ENCODE measurements at regions not wholly inside any gene's neighbourhood (a gene's known extent, or its start where the extent isn't known, plus 50 kb on each side); places are given as distances from the start of the nearest gene placed in this dataset.

DNA sequence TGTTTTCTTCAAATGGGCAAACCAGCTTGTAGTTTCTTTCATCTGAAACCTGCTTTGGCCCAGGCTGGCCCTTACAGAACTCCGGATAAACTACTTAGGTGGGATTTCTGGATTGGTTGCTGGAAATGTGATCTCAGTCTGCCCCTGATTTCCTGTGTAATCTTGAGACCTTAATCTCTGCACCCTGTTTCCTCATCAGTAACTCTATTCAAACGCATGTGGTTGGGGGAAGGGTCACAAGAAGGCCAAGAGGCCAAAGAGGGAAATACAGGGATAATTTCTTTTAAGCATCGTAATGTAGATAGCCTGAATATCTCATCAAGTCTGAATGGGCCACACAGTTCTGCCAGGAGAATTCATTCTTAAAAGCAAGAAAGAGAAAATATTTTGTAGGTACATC, 483.6 kb downstream of the LTN1 start:
- Mint-ChIP-seq H3K9me3 (peaks cover 17% of the 10 kb centered on the region), H3K4me3 (no peak overlapping the region), H3K27me3 (ENCODE audit: low read depth) (no peaks in the 10 kb centered on the region), H3K36me3 (ENCODE audit: low read depth) (peaks cover 3% of the 10 kb centered on the region), H3K4me1 (no peaks in the 10 kb centered on the region), H3K27ac (peak overlapping the region in 1 of 3 experiments; percentile 35)
- TF ChIP-seq, protein P1, sequence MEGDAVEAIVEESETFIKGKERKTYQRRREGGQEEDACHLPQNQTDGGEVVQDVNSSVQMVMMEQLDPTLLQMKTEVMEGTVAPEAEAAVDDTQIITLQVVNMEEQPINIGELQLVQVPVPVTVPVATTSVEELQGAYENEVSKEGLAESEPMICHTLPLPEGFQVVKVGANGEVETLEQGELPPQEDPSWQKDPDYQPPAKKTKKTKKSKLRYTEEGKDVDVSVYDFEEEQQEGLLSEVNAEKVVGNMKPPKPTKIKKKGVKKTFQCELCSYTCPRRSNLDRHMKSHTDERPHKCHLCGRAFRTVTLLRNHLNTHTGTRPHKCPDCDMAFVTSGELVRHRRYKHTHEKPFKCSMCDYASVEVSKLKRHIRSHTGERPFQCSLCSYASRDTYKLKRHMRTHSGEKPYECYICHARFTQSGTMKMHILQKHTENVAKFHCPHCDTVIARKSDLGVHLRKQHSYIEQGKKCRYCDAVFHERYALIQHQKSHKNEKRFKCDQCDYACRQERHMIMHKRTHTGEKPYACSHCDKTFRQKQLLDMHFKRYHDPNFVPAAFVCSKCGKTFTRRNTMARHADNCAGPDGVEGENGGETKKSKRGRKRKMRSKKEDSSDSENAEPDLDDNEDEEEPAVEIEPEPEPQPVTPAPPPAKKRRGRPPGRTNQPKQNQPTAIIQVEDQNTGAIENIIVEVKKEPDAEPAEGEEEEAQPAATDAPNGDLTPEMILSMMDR (IDR thresholded peaks at IDR 0.05; ENCODE audit: unreplicated experiment in 3 of 3), result no peak

DNA sequence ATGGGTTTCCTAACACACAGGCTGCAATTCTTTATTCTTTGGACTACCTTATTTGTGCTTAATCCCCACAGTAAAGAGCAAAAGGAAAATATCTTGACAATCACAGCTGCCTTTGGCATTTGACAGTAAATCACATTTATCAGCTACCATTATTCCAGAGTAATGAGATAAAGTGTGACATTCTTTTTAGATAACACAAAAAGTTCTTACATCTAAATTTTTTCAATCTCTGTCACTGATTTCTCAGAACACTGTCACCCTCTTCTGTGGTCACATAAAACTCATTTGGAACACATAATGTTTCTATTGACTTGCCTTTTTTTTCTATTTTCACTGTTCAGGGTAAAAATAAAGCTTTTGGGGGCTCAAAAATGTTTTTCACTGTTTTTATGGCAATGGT, 484.6 kb downstream of the LTN1 start:
- peaks cover 22% of the 10 kb centered on the region for H3K9me3 Mint-ChIP-seq

DNA sequence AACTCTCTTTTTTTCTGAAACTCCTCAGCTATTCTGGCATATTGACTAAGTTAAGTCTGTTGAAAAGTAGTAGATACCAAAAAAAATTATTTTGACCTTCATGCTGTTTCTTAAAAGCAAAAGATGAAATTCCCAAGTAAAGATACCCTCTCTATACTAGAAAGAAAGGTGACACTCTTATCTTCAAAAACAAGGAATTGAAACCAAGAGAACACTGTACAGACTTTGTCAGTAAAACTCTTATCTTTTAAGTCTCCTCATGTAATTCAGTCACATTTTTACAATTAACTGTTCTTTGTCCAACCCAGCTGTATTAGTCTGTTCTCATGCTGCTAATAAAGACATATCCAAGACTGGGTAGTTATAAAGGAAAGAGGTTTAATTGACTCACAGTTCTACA, 496.2 kb downstream of the LTN1 start:
- Mint-ChIP-seq H3K36me3 (ENCODE audit: low read depth) (no peaks in the 10 kb centered on the region), H3K4me3 (no peak overlapping the region), H3K27ac (no peak overlapping the region), H3K9me3 (peaks cover 5% of the 10 kb centered on the region), H3K27me3 (ENCODE audit: low read depth) (peaks cover 7% of the 10 kb centered on the region), H3K4me1 (no peaks in the 10 kb centered on the region)
- TF ChIP-seq, protein P1 (IDR thresholded peaks at IDR 0.05; ENCODE audit: unreplicated experiment in 3 of 3), result no peak

More for the DNA sequence above, 484.6 kb downstream of the LTN1 start:
- H3K27ac Mint-ChIP-seq, result no peak overlapping the region
- H3K36me3 Mint-ChIP-seq (ENCODE audit: low read depth), result peaks cover 3% of the 10 kb centered on the region
- H3K4me1 Mint-ChIP-seq, result no peaks in the 10 kb centered on the region
- no peaks in the 10 kb centered on the region for H3K27me3 Mint-ChIP-seq (ENCODE audit: low read depth)
- TF ChIP-seq, protein P1 (IDR thresholded peaks at IDR 0.05; ENCODE audit: unreplicated experiment in 3 of 3), result no peak
- H3K4me3 Mint-ChIP-seq, result no peak overlapping the region

DNA sequence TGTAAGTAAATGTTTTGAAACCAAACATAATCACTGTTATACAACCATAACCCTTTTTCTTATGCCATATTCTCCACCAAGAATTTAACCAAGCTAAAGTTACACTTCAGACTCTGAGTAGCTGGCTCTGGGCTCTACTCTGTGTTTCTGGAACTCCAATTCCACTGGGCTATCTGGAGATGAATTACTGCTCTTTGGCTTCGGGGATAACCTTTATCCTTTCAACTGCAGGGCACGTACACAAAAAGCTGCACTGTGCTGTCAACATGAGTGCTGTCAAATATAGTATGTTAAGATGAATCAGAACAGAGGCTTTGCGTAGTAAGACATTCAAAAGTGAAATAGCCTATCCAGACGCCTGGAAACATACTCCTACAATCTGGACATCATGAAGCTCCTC, 500.6 kb downstream of the LTN1 start:
- TF ChIP-seq, protein P1 (IDR thresholded peaks at IDR 0.05; ENCODE audit: unreplicated experiment in 3 of 3), result no peak
- H3K4me1 Mint-ChIP-seq, result peaks cover 18% of the 10 kb centered on the region
- no peak overlapping the region for H3K4me3 Mint-ChIP-seq
- H3K27ac Mint-ChIP-seq, result no peak overlapping the region
- H3K27me3 Mint-ChIP-seq (ENCODE audit: low read depth), result peaks cover 18% of the 10 kb centered on the region
- no peaks in the 10 kb centered on the region for H3K9me3 Mint-ChIP-seq
- H3K36me3 Mint-ChIP-seq (ENCODE audit: low read depth), result no peaks in the 10 kb centered on the region

DNA sequence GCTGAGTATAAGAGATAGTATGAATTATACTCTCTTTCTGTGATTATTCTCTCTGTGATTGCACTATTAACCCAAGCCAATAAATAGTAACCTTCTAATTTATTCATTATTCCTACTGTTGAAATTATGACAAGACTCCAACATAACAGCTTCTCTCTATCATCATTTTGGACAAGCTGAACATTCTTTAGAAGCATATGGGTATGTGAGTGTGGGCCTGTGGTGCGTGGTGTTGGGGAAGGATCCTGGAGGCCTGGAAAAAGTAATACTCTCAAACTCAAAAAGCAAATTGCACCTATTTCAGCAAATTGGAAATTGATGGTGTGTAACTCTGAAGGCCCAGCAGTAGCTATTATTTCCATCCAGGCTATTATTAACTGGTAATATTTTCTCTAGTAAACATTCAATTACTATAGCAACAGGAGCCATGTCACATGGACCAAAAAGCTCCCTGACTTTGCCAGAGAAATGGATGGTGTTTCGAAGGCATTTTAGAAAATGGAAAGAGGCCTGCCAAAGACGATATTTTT, 502.8 kb downstream of the LTN1 start:
- peaks cover 10% of the 10 kb centered on the region for H3K27me3 Mint-ChIP-seq (ENCODE audit: low read depth)
- H3K36me3 Mint-ChIP-seq (ENCODE audit: low read depth), result no peaks in the 10 kb centered on the region
- TF ChIP-seq, protein P1 (IDR thresholded peaks at IDR 0.05; ENCODE audit: unreplicated experiment in 3 of 3), result no peak
- H3K4me1 Mint-ChIP-seq, result peaks cover 18% of the 10 kb centered on the region
- H3K9me3 Mint-ChIP-seq, result no peaks in the 10 kb centered on the region
- H3K27ac Mint-ChIP-seq, result peak overlapping the region in 1 of 3 experiments; percentile 45
- H3K4me3 Mint-ChIP-seq, result no peak overlapping the region

- H3K27me3 Mint-ChIP-seq (ENCODE audit: low read depth), result peaks cover 10% of the 10 kb centered on the region
- H3K36me3 Mint-ChIP-seq (ENCODE audit: low read depth), result no peaks in the 10 kb centered on the region
- peak overlapping the region in 1 of 3 experiments; percentile 45 for H3K27ac Mint-ChIP-seq
- TF ChIP-seq, protein P1 (IDR thresholded peaks at IDR 0.05; ENCODE audit: unreplicated experiment in 3 of 3), result no peak
- no peak overlapping the region for H3K4me3 Mint-ChIP-seq
- peaks cover 18% of the 10 kb centered on the region for H3K4me1 Mint-ChIP-seq
- H3K9me3 Mint-ChIP-seq, result no peaks in the 10 kb centered on the region
Observed at GRCh38 chr21:28489162-28489561, 503.5 kb downstream of the LTN1 start.

All from nephron (organoid).